ENCODE measurements at regions not wholly inside any gene's neighbourhood (a gene's known extent, or its start where the extent isn't known, plus 50 kb on each side); places are given as distances from the start of the nearest gene placed in this dataset.

- H3K4me1 ChIP-seq (ENCODE audit: control insufficient read depth, insufficient read depth, low read length): peaks cover 7% of the 10 kb centered on the region
- H3K4me3 ChIP-seq (ENCODE audit: low read length): no peak overlapping the region
Observed at GRCh38 chr15:35701402-35702046, 155.6 kb upstream of the DPH6 start.

GRCh38 chr15:35702946-35703495 is 157.1 kb upstream of the DPH6 start:
- Histone ChIP-seq H3K27me3 (ENCODE audit: control insufficient read depth, insufficient read depth, low read length) (no peaks in the 10 kb centered on the region), H3K9ac (ENCODE audit: low read length) (no peak overlapping the region), H3K27ac (ENCODE audit: low read depth, low read length) (no peak overlapping the region), H3K36me3 (ENCODE audit: control insufficient read depth, insufficient read depth, low read length) (no peaks in the 10 kb centered on the region), H3K4me1 (ENCODE audit: control insufficient read depth, insufficient read depth, low read length) (peaks cover 7% of the 10 kb centered on the region), H3K4me3 (ENCODE audit: low read length) (no peak overlapping the region)

More at GRCh38 chr15:35701402-35702046, 155.6 kb upstream of the DPH6 start:
- Histone ChIP-seq H3K36me3 (ENCODE audit: control insufficient read depth, insufficient read depth, low read length) (no peaks in the 10 kb centered on the region), H3K27me3 (ENCODE audit: control insufficient read depth, insufficient read depth, low read length) (no peaks in the 10 kb centered on the region), H3K27ac (ENCODE audit: low read depth, low read length) (no peak overlapping the region), H3K9ac (ENCODE audit: low read length) (no peak overlapping the region)

- H3K4me3 ChIP-seq (ENCODE audit: low read length): no peak overlapping the region
- no peak overlapping the region for H3K27ac ChIP-seq (ENCODE audit: low read depth, low read length)
- no peak overlapping the region for H3K9ac ChIP-seq (ENCODE audit: low read length)
- no peaks in the 10 kb centered on the region for H3K36me3 ChIP-seq (ENCODE audit: control insufficient read depth, insufficient read depth, low read length)
- H3K4me1 ChIP-seq (ENCODE audit: control insufficient read depth, insufficient read depth, low read length): peaks cover 7% of the 10 kb centered on the region
- H3K27me3 ChIP-seq (ENCODE audit: control insufficient read depth, insufficient read depth, low read length): no peaks in the 10 kb centered on the region
Observed at GRCh38 chr15:35705030-35705883, 159.3 kb upstream of the DPH6 start.

- Histone ChIP-seq H3K36me3 (ENCODE audit: control insufficient read depth, insufficient read depth, low read length) (no peaks in the 10 kb centered on the region), H3K4me1 (ENCODE audit: control insufficient read depth, insufficient read depth, low read length) (peaks cover 7% of the 10 kb centered on the region), H3K4me3 (ENCODE audit: low read length) (no peak overlapping the region), H3K27ac (ENCODE audit: low read depth, low read length) (no peak overlapping the region), H3K9ac (ENCODE audit: low read length) (no peak overlapping the region), H3K27me3 (ENCODE audit: control insufficient read depth, insufficient read depth, low read length) (no peaks in the 10 kb centered on the region)
Observed at GRCh38 chr15:35705884-35706585, 160.1 kb upstream of the DPH6 start.

- Histone ChIP-seq H3K4me3 (ENCODE audit: low read length) (no peak overlapping the region), H3K9ac (ENCODE audit: low read length) (no peak overlapping the region), H3K27me3 (ENCODE audit: control insufficient read depth, insufficient read depth, low read length) (no peaks in the 10 kb centered on the region), H3K27ac (ENCODE audit: low read depth, low read length) (no peak overlapping the region), H3K36me3 (ENCODE audit: control insufficient read depth, insufficient read depth, low read length) (no peaks in the 10 kb centered on the region), H3K4me1 (ENCODE audit: control insufficient read depth, insufficient read depth, low read length) (no peaks in the 10 kb centered on the region)
Observed at GRCh38 chr15:35712956-35713355, 167.0 kb upstream of the DPH6 start.

GRCh38 chr15:35713733-35714132 is 167.8 kb upstream of the DPH6 start:
- H3K9ac ChIP-seq (ENCODE audit: low read length): no peak overlapping the region
- H3K27ac ChIP-seq (ENCODE audit: low read depth, low read length): no peak overlapping the region
- no peaks in the 10 kb centered on the region for H3K4me1 ChIP-seq (ENCODE audit: control insufficient read depth, insufficient read depth, low read length)
- H3K27me3 ChIP-seq (ENCODE audit: control insufficient read depth, insufficient read depth, low read length): no peaks in the 10 kb centered on the region
- H3K36me3 ChIP-seq (ENCODE audit: control insufficient read depth, insufficient read depth, low read length): no peaks in the 10 kb centered on the region
- H3K4me3 ChIP-seq (ENCODE audit: low read length): no peak overlapping the region

GRCh38 chr15:35717721-35718120 is 171.8 kb upstream of the DPH6 start:
- H3K27ac ChIP-seq (ENCODE audit: low read depth, low read length): no peak overlapping the region

GRCh38 chr15:35720019-35720418 is 174.1 kb upstream of the DPH6 start:
- no peaks in the 10 kb centered on the region for H3K27me3 ChIP-seq (ENCODE audit: control insufficient read depth, insufficient read depth, low read length)
- H3K9ac ChIP-seq (ENCODE audit: low read length): no peak overlapping the region
- H3K36me3 ChIP-seq (ENCODE audit: control insufficient read depth, insufficient read depth, low read length): no peaks in the 10 kb centered on the region
- H3K4me3 ChIP-seq (ENCODE audit: low read length): no peak overlapping the region
- no peak overlapping the region for H3K27ac ChIP-seq (ENCODE audit: low read depth, low read length)
- no peaks in the 10 kb centered on the region for H3K4me1 ChIP-seq (ENCODE audit: control insufficient read depth, insufficient read depth, low read length)

More at GRCh38 chr15:35717721-35718120, 171.8 kb upstream of the DPH6 start:
- Histone ChIP-seq H3K9ac (ENCODE audit: low read length) (no peak overlapping the region), H3K36me3 (ENCODE audit: control insufficient read depth, insufficient read depth, low read length) (no peaks in the 10 kb centered on the region), H3K4me3 (ENCODE audit: low read length) (no peak overlapping the region), H3K27me3 (ENCODE audit: control insufficient read depth, insufficient read depth, low read length) (no peaks in the 10 kb centered on the region), H3K4me1 (ENCODE audit: control insufficient read depth, insufficient read depth, low read length) (no peaks in the 10 kb centered on the region)

GRCh38 chr15:35720984-35721383 is 175.0 kb upstream of the DPH6 start:
- Histone ChIP-seq H3K4me1 (ENCODE audit: control insufficient read depth, insufficient read depth, low read length) (no peaks in the 10 kb centered on the region), H3K9ac (ENCODE audit: low read length) (no peak overlapping the region), H3K36me3 (ENCODE audit: control insufficient read depth, insufficient read depth, low read length) (no peaks in the 10 kb centered on the region), H3K27ac (ENCODE audit: low read depth, low read length) (no peak overlapping the region), H3K27me3 (ENCODE audit: control insufficient read depth, insufficient read depth, low read length) (no peaks in the 10 kb centered on the region), H3K4me3 (ENCODE audit: low read length) (no peak overlapping the region)

- Histone ChIP-seq H3K4me1 (ENCODE audit: control insufficient read depth, insufficient read depth, low read length) (no peaks in the 10 kb centered on the region), H3K4me3 (ENCODE audit: low read length) (no peak overlapping the region), H3K27me3 (ENCODE audit: control insufficient read depth, insufficient read depth, low read length) (no peaks in the 10 kb centered on the region), H3K36me3 (ENCODE audit: control insufficient read depth, insufficient read depth, low read length) (no peaks in the 10 kb centered on the region), H3K9ac (ENCODE audit: low read length) (no peak overlapping the region), H3K27ac (ENCODE audit: low read depth, low read length) (no peak overlapping the region)
Observed at GRCh38 chr15:35721751-35722150, 175.8 kb upstream of the DPH6 start.

GRCh38 chr15:35722501-35722900 is 176.5 kb upstream of the DPH6 start:
- no peak overlapping the region for H3K9ac ChIP-seq (ENCODE audit: low read length)

GRCh38 chr15:35723120-35723847 is 177.3 kb upstream of the DPH6 start:
- no peak overlapping the region for H3K4me3 ChIP-seq (ENCODE audit: low read length)
- no peaks in the 10 kb centered on the region for H3K4me1 ChIP-seq (ENCODE audit: control insufficient read depth, insufficient read depth, low read length)
- no peaks in the 10 kb centered on the region for H3K36me3 ChIP-seq (ENCODE audit: control insufficient read depth, insufficient read depth, low read length)
- no peak overlapping the region for H3K27ac ChIP-seq (ENCODE audit: low read depth, low read length)
- no peak overlapping the region for H3K9ac ChIP-seq (ENCODE audit: low read length)
- no peaks in the 10 kb centered on the region for H3K27me3 ChIP-seq (ENCODE audit: control insufficient read depth, insufficient read depth, low read length)

More at GRCh38 chr15:35722501-35722900, 176.5 kb upstream of the DPH6 start:
- Histone ChIP-seq H3K4me1 (ENCODE audit: control insufficient read depth, insufficient read depth, low read length) (no peaks in the 10 kb centered on the region), H3K27me3 (ENCODE audit: control insufficient read depth, insufficient read depth, low read length) (no peaks in the 10 kb centered on the region), H3K36me3 (ENCODE audit: control insufficient read depth, insufficient read depth, low read length) (no peaks in the 10 kb centered on the region), H3K27ac (ENCODE audit: low read depth, low read length) (no peak overlapping the region), H3K4me3 (ENCODE audit: low read length) (no peak overlapping the region)
